ENCODE measurements at regions not wholly inside any gene's neighbourhood (a gene's known extent, or its start where the extent isn't known, plus 50 kb on each side); places are given as distances from the start of the nearest gene placed in this dataset.

GRCh38 chr6:87846434-87846833 lies 144.4 kb upstream of the AKIRIN2 start:
- TF ChIP-seq EZH2 (IDR thresholded peaks at IDR 0.05), result no peak
- no peak for TF ChIP-seq POLR2AphosphoS5 (IDR thresholded peaks at IDR 0.05; ENCODE audit: borderline replicate concordance, low read depth, low read length)
- no peak for TF ChIP-seq FOXP2 (optimal IDR thresholded peaks at IDR 0.05; ENCODE audit: control extremely low read depth, extremely low read length, insufficient read depth)

All from SK-N-MC (cell line).